ENCODE measurements at regions not wholly inside any gene's neighbourhood (a gene's known extent, or its start where the extent isn't known, plus 50 kb on each side); places are given as distances from the start of the nearest gene placed in this dataset.

- Histone ChIP-seq H3K4me2 (ENCODE audit: low read depth, low read length) (no peak overlapping the region), H3K27me3 (ENCODE audit: control insufficient read depth in 1 of 2, insufficient read depth in 2 of 2, low read length in 2 of 2) (no peaks in the 10 kb centered on the region; a peak in 1 of 5 replicates), H3K9ac (ENCODE audit: insufficient read depth, low read depth, low read length) (no peak overlapping the region), H3K36me3 (replicated peaks in 1 of 2; ENCODE audit: control insufficient read depth in 1 of 2, insufficient read depth in 2 of 2, low read length in 2 of 2) (no peaks in the 10 kb centered on the region), H3K27ac (ENCODE audit: extremely low read length, insufficient read depth, low read length) (no peak overlapping the region), H2AFZ (ENCODE audit: low read length) (no peak overlapping the region), H3K9me3 (ENCODE audit: low read length) (peaks cover 88% of the 10 kb centered on the region), H3K4me3 (replicated peaks in 1 of 3; ENCODE audit: insufficient read depth in 1 of 3, low read depth in 2 of 3, low read length in 3 of 3) (no peak overlapping the region), H3K4me1 (ENCODE audit: insufficient read depth, low read length) (no peaks in the 10 kb centered on the region), H3K79me2 (ENCODE audit: insufficient read depth, low read length) (no peaks in the 10 kb centered on the region), H4K20me1 (ENCODE audit: insufficient read depth, low read length) (no peaks in the 10 kb centered on the region)
- ChIA-PET CTCF (ENCODE audit: low intra/inter-chr PET ratio, low total read pairs) (no interaction called here), POLR2A (no interaction called here)
- intact Hi-C loops (cut with micrococcal nuclease; ENCODE audit: unreplicated experiment), result no loop called here
- in situ Hi-C loops (cut with HindIII; ENCODE audit: extremely low pct_ligation_motif_present, low pct_unique_long_range_greater_than_20kb), result no loop called here
- no TSS peak for BruUV-seq (replicated peaks)
- 60% methylated on average over 1 of the region's 1 CpG for WGBS (ENCODE audit: low lambda C conversion rate)
- ATAC-seq (no peak), FAIRE-seq (no peak), DNase-seq (ENCODE audit: low spot score) (no peak)
- TF ChIP-seq SIN3B (IDR thresholded peaks at IDR 0.05; ENCODE audit: low read length) (no peak), TCF7L2 (IDR thresholded peaks at IDR 0.05; ENCODE audit: low read depth, low read length) (no peak), ZNF253 (CRISPR knock-in tag; IDR thresholded peaks at IDR 0.05; ENCODE audit: borderline replicate concordance) (no peak), MYNN (CRISPR knock-in tag; IDR thresholded peaks at IDR 0.05; ENCODE audit: low read depth) (no peak)
- TF ChIP-seq, protein P1, sequence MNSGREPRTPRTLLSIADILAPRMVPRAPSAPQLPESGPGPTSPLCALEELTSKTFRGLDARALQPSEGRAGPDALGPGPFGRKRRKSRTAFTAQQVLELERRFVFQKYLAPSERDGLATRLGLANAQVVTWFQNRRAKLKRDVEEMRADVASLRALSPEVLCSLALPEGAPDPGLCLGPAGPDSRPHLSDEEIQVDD (CRISPR knock-in tag; IDR thresholded peaks at IDR 0.05; ENCODE audit: borderline replicate concordance), result no peak
- TF ChIP-seq, protein P2, sequence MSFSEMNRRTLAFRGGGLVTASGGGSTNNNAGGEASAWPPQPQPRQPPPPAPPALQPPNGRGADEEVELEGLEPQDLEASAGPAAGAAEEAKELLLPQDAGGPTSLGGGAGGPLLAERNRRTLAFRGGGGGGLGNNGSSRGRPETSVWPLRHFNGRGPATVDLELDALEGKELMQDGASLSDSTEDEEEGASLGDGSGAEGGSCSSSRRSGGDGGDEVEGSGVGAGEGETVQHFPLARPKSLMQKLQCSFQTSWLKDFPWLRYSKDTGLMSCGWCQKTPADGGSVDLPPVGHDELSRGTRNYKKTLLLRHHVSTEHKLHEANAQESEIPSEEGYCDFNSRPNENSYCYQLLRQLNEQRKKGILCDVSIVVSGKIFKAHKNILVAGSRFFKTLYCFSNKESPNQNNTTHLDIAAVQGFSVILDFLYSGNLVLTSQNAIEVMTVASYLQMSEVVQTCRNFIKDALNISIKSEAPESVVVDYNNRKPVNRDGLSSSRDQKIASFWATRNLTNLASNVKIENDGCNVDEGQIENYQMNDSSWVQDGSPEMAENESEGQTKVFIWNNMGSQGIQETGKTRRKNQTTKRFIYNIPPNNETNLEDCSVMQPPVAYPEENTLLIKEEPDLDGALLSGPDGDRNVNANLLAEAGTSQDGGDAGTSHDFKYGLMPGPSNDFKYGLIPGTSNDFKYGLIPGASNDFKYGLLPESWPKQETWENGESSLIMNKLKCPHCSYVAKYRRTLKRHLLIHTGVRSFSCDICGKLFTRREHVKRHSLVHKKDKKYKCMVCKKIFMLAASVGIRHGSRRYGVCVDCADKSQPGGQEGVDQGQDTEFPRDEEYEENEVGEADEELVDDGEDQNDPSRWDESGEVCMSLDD (CRISPR knock-in tag; IDR thresholded peaks at IDR 0.05; ENCODE audit: borderline replicate concordance), result no peak
- TF ChIP-seq, protein P3, sequence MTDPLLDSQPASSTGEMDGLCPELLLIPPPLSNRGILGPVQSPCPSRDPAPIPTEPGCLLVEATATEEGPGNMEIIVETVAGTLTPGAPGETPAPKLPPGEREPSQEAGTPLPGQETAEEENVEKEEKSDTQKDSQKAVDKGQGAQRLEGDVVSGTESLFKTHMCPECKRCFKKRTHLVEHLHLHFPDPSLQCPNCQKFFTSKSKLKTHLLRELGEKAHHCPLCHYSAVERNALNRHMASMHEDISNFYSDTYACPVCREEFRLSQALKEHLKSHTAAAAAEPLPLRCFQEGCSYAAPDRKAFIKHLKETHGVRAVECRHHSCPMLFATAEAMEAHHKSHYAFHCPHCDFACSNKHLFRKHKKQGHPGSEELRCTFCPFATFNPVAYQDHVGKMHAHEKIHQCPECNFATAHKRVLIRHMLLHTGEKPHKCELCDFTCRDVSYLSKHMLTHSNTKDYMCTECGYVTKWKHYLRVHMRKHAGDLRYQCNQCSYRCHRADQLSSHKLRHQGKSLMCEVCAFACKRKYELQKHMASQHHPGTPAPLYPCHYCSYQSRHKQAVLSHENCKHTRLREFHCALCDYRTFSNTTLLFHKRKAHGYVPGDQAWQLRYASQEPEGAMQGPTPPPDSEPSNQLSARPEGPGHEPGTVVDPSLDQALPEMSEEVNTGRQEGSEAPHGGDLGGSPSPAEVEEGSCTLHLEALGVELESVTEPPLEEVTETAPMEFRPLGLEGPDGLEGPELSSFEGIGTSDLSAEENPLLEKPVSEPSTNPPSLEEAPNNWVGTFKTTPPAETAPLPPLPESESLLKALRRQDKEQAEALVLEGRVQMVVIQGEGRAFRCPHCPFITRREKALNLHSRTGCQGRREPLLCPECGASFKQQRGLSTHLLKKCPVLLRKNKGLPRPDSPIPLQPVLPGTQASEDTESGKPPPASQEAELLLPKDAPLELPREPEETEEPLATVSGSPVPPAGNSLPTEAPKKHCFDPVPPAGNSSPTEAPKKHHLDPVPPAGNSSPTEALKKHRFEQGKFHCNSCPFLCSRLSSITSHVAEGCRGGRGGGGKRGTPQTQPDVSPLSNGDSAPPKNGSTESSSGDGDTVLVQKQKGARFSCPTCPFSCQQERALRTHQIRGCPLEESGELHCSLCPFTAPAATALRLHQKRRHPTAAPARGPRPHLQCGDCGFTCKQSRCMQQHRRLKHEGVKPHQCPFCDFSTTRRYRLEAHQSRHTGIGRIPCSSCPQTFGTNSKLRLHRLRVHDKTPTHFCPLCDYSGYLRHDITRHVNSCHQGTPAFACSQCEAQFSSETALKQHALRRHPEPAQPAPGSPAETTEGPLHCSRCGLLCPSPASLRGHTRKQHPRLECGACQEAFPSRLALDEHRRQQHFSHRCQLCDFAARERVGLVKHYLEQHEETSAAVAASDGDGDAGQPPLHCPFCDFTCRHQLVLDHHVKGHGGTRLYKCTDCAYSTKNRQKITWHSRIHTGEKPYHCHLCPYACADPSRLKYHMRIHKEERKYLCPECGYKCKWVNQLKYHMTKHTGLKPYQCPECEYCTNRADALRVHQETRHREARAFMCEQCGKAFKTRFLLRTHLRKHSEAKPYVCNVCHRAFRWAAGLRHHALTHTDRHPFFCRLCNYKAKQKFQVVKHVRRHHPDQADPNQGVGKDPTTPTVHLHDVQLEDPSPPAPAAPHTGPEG (CRISPR knock-in tag; IDR thresholded peaks at IDR 0.05), result no peak
- TF ChIP-seq, protein P4, sequence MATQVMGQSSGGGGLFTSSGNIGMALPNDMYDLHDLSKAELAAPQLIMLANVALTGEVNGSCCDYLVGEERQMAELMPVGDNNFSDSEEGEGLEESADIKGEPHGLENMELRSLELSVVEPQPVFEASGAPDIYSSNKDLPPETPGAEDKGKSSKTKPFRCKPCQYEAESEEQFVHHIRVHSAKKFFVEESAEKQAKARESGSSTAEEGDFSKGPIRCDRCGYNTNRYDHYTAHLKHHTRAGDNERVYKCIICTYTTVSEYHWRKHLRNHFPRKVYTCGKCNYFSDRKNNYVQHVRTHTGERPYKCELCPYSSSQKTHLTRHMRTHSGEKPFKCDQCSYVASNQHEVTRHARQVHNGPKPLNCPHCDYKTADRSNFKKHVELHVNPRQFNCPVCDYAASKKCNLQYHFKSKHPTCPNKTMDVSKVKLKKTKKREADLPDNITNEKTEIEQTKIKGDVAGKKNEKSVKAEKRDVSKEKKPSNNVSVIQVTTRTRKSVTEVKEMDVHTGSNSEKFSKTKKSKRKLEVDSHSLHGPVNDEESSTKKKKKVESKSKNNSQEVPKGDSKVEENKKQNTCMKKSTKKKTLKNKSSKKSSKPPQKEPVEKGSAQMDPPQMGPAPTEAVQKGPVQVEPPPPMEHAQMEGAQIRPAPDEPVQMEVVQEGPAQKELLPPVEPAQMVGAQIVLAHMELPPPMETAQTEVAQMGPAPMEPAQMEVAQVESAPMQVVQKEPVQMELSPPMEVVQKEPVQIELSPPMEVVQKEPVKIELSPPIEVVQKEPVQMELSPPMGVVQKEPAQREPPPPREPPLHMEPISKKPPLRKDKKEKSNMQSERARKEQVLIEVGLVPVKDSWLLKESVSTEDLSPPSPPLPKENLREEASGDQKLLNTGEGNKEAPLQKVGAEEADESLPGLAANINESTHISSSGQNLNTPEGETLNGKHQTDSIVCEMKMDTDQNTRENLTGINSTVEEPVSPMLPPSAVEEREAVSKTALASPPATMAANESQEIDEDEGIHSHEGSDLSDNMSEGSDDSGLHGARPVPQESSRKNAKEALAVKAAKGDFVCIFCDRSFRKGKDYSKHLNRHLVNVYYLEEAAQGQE (IDR thresholded peaks at IDR 0.05; ENCODE audit: borderline replicate concordance in 1 of 2, low read depth in 1 of 2, low read length in 2 of 2), result no peak
These were observed 358.5 kb upstream of the ZNF507 start for GRCh38 chr19:31986951-31987350.

All from HepG2 (cell line).